ENCODE measurements at regions not wholly inside any gene's neighbourhood (a gene's known extent, or its start where the extent isn't known, plus 50 kb on each side); places are given as distances from the start of the nearest gene placed in this dataset.

GRCh38 chr3:152071924-152072323 is 196.8 kb upstream of the MBNL1 start:
- TF ChIP-seq NRF1 (IDR thresholded peaks at IDR 0.05; ENCODE audit: low read depth, low read length) (no peak), POLR2AphosphoS5 (IDR thresholded peaks at IDR 0.05; ENCODE audit: low read depth, low read length) (no peak)
